Activated CD4-positive, alpha-beta T cell treated with anti-CD3 and anti-CD28 coated beads, Interleukin-2, amount 10 ng/mL, durations not matched to agents 7 days and 5 days (primary cell): ENCODE measurements at regions not wholly inside any gene's neighbourhood (a gene's known extent, or its start where the extent isn't known, plus 50 kb on each side); places are given as distances from the start of the nearest gene placed in this dataset.

ENCODE experiments used
- CTCF ChIA-PET: fragments of 350-600 bp; sonication (Branson Sonifier 250); formaldehyde crosslinking; loops from one replicate; lab custom pipeline; 2021; ENCODE audit warnings: antibody characterized with exemption; lab: Charles Lee
- POLR2A ChIA-PET: fragments of 350-600 bp; sonication (Branson Sonifier 250); formaldehyde crosslinking; loops from one replicate; lab custom pipeline; 2021; ENCODE audit warnings: antibody characterized with exemption; lab: Charles Lee
- DNase-seq: peaks from one replicate; pipeline ENCODE4 v3.0.0-alpha.2; 2020
- H3K27ac Mint-ChIP-seq: one replicate; pipeline ENCODE4 v1.8.0; 2021; ENCODE audit warnings: mild to moderate bottlenecking, moderate library complexity, mixed read lengths
- H3K27me3 Mint-ChIP-seq: one replicate; pipeline ENCODE4 v1.8.0; 2021; ENCODE audit warnings: mixed read lengths
- H3K36me3 Mint-ChIP-seq: one replicate; pipeline ENCODE4 v1.8.0; 2021; ENCODE audit warnings: low read depth, mixed read lengths
- H3K4me1 Mint-ChIP-seq: one replicate; pipeline ENCODE4 v1.8.0; 2021; ENCODE audit warnings: mixed read lengths
- H3K4me3 Mint-ChIP-seq: one replicate; pipeline ENCODE4 v1.8.0; 2021; ENCODE audit warnings: mild to moderate bottlenecking, moderate library complexity, mixed read lengths
- H3K9me3 Mint-ChIP-seq: one replicate; pipeline ENCODE4 v1.8.0; 2021; ENCODE audit warnings: mixed read lengths

DNA sequence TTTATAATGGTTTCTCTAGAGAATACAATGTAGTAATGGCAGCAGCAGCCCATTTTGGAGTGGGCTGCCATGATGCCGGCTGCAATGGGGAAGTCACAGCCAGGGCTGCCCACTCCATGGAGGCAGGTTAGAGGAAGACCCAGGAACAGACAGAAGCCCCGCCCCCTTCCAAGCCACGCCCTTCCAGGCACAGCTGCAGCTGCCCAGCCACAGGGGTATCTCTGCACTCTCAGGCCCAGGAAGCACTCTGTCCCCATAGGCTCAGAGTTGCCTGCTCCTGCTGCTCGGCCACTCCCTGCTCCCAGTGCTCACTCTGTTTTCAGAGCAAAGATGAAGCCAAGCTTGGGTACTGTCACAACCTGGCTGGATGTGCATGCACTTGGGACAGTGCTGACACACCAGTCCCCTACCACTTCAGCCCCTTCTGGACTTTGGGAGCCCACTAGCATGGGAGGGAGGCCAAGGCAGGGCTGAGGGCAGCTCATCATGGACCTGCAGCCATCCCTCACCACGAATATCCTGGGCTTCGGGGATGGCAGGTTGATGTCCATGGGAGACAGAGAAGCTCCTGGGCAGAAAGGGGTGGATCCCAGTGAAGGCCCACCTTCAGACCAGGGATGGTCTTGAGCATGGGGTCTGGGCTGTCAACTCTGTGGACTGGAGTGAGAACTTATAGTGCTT is 1224.2 kb downstream of the SLITRK5 start:
- CTCF ChIA-PET, result no interaction called here
- Mint-ChIP-seq H3K9me3 (no peaks in the 10 kb centered on the region), H3K27ac (no peak overlapping the region), H3K27me3 (no peaks in the 10 kb centered on the region), H3K4me3 (no peak overlapping the region), H3K36me3 (no peaks in the 10 kb centered on the region), H3K4me1 (no peaks in the 10 kb centered on the region)
- POLR2A ChIA-PET, result no interaction called here
- no peak for DNase-seq

GRCh38 chr13:88896466-88896865 is 1225.3 kb downstream of the SLITRK5 start:
- H3K27ac Mint-ChIP-seq, result no peak overlapping the region
- no peak overlapping the region for H3K4me3 Mint-ChIP-seq
- CTCF ChIA-PET, result no interaction called here
- POLR2A ChIA-PET, result no interaction called here
- H3K9me3 Mint-ChIP-seq, result no peaks in the 10 kb centered on the region
- no peaks in the 10 kb centered on the region for H3K4me1 Mint-ChIP-seq
- H3K27me3 Mint-ChIP-seq, result no peaks in the 10 kb centered on the region
- H3K36me3 Mint-ChIP-seq, result no peaks in the 10 kb centered on the region
- no peak for DNase-seq

DNA sequence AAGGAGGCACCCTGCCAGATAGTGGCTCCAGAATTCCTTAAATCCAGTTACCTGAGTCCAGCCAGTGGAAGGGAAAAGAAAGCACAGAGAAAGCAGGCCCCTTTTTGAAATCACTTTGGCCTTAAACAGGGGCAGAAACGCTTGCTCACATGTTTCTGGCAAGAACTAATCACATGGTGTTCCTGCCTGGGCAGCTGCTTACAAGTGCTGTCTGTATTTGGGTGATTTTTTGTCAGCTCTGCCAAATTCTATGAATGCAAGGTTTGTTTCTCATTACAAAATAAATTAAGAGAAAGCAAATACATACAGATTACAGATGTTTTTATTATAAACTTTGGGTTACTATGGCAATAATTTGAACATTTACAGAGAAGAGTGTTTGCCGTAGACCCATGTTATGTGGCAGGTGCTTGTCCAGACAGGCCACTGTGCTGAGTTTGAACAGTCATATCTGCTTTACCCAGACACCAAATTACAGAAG is 1237.8 kb downstream of the SLITRK5 start:
- Mint-ChIP-seq H3K4me3 (no peak overlapping the region), H3K9me3 (peaks cover 5% of the 10 kb centered on the region), H3K4me1 (no peaks in the 10 kb centered on the region), H3K27me3 (no peaks in the 10 kb centered on the region), H3K27ac (no peak overlapping the region), H3K36me3 (no peaks in the 10 kb centered on the region)
- ChIA-PET POLR2A (no interaction called here), CTCF (no interaction called here)
- DNase-seq, result no peak

- POLR2A ChIA-PET, result no interaction called here
- H3K27me3 Mint-ChIP-seq, result no peaks in the 10 kb centered on the region
- peaks cover 27% of the 10 kb centered on the region for H3K4me1 Mint-ChIP-seq
- H3K36me3 Mint-ChIP-seq, result peaks cover 16% of the 10 kb centered on the region
- no peak overlapping the region for H3K4me3 Mint-ChIP-seq
- CTCF ChIA-PET, result no interaction called here
- peak overlapping the region; percentile 72 for H3K27ac Mint-ChIP-seq
- peak; percentile 75 for DNase-seq
- peaks cover 17% of the 10 kb centered on the region for H3K9me3 Mint-ChIP-seq
Observed at GRCh38 chr13:88919970-88920628, 1248.9 kb downstream of the SLITRK5 start.

- Mint-ChIP-seq H3K27me3 (no peaks in the 10 kb centered on the region), H3K27ac (no peak overlapping the region), H3K4me1 (peaks cover 7% of the 10 kb centered on the region), H3K9me3 (peaks cover 10% of the 10 kb centered on the region), H3K4me3 (no peak overlapping the region), H3K36me3 (peaks cover 10% of the 10 kb centered on the region)
- ChIA-PET CTCF (no interaction called here), POLR2A (no interaction called here)
- no peak for DNase-seq
Observed at GRCh38 chr13:88925954-88926353, 1254.8 kb downstream of the SLITRK5 start.

DNA sequence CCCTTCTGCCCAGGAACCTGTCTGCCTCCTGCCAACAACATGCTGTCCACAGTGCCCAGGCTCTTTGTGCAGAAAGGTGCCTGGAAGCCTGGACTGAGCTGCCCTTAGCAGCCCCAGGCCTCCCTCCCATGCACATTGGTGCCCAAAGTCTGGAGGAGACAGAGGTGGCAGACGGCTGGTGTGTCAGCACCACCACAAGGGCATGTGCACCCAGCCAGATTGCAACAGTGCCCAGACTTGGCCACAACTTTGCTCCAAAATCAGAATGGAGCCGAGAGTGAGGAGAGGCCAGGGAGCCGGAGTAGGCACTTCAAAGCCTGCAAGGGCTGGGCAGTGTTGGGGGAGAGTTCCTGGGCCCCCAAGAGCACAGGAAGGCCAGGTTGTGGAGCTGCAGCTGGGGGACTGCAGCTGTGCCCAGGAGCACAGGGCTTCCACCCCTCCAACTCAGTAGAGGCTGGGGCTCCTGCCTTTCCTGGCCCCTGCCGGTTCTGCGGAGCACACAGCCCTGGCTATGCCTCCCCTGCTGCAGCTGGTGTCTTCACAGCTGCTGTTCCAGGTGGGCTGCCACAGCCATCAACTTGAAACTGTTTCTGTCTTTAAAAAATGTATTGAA is 1255.8 kb downstream of the SLITRK5 start:
- ChIA-PET POLR2A (no interaction called here), CTCF (no interaction called here)
- Mint-ChIP-seq H3K36me3 (peaks cover 5% of the 10 kb centered on the region), H3K27ac (no peak overlapping the region), H3K27me3 (no peaks in the 10 kb centered on the region), H3K4me1 (peaks cover 2% of the 10 kb centered on the region), H3K4me3 (no peak overlapping the region), H3K9me3 (peaks cover 4% of the 10 kb centered on the region)
- DNase-seq, result no peak

- POLR2A ChIA-PET, result no interaction called here
- peaks cover 15% of the 10 kb centered on the region for H3K4me1 Mint-ChIP-seq
- H3K4me3 Mint-ChIP-seq, result no peak overlapping the region
- H3K27me3 Mint-ChIP-seq, result no peaks in the 10 kb centered on the region
- CTCF ChIA-PET, result no interaction called here
- no peak for DNase-seq
- peaks cover 3% of the 10 kb centered on the region for H3K9me3 Mint-ChIP-seq
- H3K27ac Mint-ChIP-seq, result peak overlapping the region; percentile 80
- peaks cover 2% of the 10 kb centered on the region for H3K36me3 Mint-ChIP-seq
Observed at GRCh38 chr13:88932950-88933349, 1261.8 kb downstream of the SLITRK5 start.

- ChIA-PET CTCF (no interaction called here), POLR2A (no interaction called here)
- DNase-seq, result no peak
- H3K4me3 Mint-ChIP-seq, result no peak overlapping the region
- no peaks in the 10 kb centered on the region for H3K27me3 Mint-ChIP-seq
- H3K36me3 Mint-ChIP-seq, result peaks cover 2% of the 10 kb centered on the region
- H3K9me3 Mint-ChIP-seq, result no peaks in the 10 kb centered on the region
- peaks cover 10% of the 10 kb centered on the region for H3K4me1 Mint-ChIP-seq
- no peak overlapping the region for H3K27ac Mint-ChIP-seq
Observed at GRCh38 chr13:88937384-88937783, 1266.2 kb downstream of the SLITRK5 start.

- CTCF ChIA-PET, result no interaction called here
- Mint-ChIP-seq H3K27ac (no peak overlapping the region), H3K27me3 (no peaks in the 10 kb centered on the region), H3K9me3 (peaks cover 3% of the 10 kb centered on the region), H3K4me1 (no peaks in the 10 kb centered on the region), H3K36me3 (no peaks in the 10 kb centered on the region), H3K4me3 (no peak overlapping the region)
- POLR2A ChIA-PET, result no interaction called here
- DNase-seq, result no peak
Observed at GRCh38 chr13:88945793-88946192, 1274.6 kb downstream of the SLITRK5 start.

DNA sequence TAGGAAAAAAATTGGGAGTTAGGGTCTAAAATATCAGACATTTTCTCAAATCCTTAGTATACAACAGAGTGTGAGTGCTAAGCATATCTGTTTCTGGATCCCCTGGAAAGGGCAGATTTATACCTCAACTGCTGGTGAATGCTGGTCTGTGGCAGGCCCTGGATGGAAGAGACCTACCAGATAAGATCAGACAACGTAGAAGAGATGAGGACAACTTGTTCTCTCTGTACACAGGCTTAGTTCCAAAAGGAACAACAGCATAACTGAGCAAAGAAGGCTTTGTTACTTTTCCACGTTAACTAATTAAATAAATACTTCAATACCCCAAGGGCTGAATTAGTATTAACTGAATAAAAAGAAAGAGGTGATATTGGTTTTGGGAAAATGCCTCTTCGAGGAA is 1277.3 kb downstream of the SLITRK5 start:
- Mint-ChIP-seq H3K4me1 (no peaks in the 10 kb centered on the region), H3K9me3 (peaks cover 3% of the 10 kb centered on the region), H3K4me3 (no peak overlapping the region), H3K27me3 (no peaks in the 10 kb centered on the region), H3K36me3 (no peaks in the 10 kb centered on the region), H3K27ac (no peak overlapping the region)
- ChIA-PET POLR2A (no interaction called here), CTCF (no interaction called here)
- no peak for DNase-seq

- ChIA-PET POLR2A (no interaction called here), CTCF (no interaction called here)
- no peaks in the 10 kb centered on the region for H3K27me3 Mint-ChIP-seq
Observed at GRCh38 chr13:88958821-88959220, 1287.7 kb downstream of the SLITRK5 start.

DNA sequence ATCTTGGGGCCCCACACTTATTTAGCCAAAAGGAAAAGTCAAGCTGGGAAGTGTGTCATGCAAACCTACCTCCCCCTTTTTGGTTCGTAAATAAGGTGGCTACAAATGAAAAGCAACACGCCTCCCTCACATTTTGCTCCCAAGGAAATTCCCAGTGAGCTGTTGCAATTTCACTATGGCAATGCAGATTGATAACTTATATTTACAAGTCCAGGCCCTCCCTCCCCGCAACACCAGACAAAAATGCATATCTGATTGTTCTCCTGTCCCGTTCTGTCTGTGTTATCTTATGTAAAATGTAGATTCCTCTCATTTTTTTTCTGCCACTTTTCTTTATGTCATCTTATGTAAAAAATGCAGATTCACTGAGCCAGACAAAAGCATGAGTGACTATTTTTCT is 1305.3 kb downstream of the SLITRK5 start:
- Mint-ChIP-seq H3K9me3 (no peaks in the 10 kb centered on the region), H3K4me1 (peaks cover 6% of the 10 kb centered on the region), H3K27ac (no peak overlapping the region), H3K36me3 (no peaks in the 10 kb centered on the region), H3K4me3 (no peak overlapping the region), H3K27me3 (no peaks in the 10 kb centered on the region)
- POLR2A ChIA-PET, result no interaction called here
- CTCF ChIA-PET, result no interaction called here
- no peak for DNase-seq

More at GRCh38 chr13:88958821-88959220, 1287.7 kb downstream of the SLITRK5 start:
- no peak for DNase-seq
- no peaks in the 10 kb centered on the region for H3K4me1 Mint-ChIP-seq
- H3K4me3 Mint-ChIP-seq, result no peak overlapping the region
- no peak overlapping the region for H3K27ac Mint-ChIP-seq
- H3K36me3 Mint-ChIP-seq, result no peaks in the 10 kb centered on the region
- H3K9me3 Mint-ChIP-seq, result peaks cover 8% of the 10 kb centered on the region

- CTCF ChIA-PET, result no interaction called here
- DNase-seq, result no peak
- Mint-ChIP-seq H3K27ac (no peak overlapping the region), H3K27me3 (no peaks in the 10 kb centered on the region), H3K4me1 (peaks cover 6% of the 10 kb centered on the region), H3K36me3 (no peaks in the 10 kb centered on the region), H3K9me3 (no peaks in the 10 kb centered on the region), H3K4me3 (no peak overlapping the region)
- POLR2A ChIA-PET, result no interaction called here
Observed at GRCh38 chr13:88978607-88979006, 1307.4 kb downstream of the SLITRK5 start.
